IPS-NIHi11 (cell line): ENCODE measurements at regions not wholly inside any gene's neighbourhood (a gene's known extent, or its start where the extent isn't known, plus 50 kb on each side); places are given as distances from the start of the nearest gene placed in this dataset.

Source experiments
- DNase-seq: peaks from one replicate; pipeline ENCODE4 v3.0.0; 2012; ENCODE audit warnings: mixed read lengths, low spot score

- no peak for DNase-seq
Measured at GRCh38 chr2:14684516-14684915, 52.0 kb downstream of the LRATD1 start.

GRCh38 chr2:14690926-14691325, 58.4 kb downstream of the LRATD1 start:
- no peak for DNase-seq

GRCh38 chr2:14693874-14694273, 61.4 kb downstream of the LRATD1 start:
- DNase-seq: no peak

DNA sequence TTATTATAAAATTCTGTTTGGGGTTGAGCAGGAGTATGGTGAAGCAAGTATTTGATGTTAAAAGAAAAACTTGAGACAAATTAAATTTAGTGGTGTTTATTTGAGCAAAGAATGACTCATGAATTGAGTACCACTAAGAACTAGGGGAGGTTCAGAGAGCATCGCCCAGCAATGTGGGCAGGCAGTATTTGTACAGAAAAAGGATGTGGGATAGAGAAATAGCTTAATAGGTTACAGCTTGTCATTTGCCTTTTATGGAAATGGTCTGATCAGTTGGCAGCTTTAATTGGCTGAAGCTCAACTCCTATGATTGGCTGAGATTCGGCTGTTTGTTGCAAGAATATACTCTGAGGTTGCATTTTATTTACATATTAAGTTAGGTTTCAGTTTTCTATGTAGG, 68.2 kb downstream of the LRATD1 start:
- no peak for DNase-seq

GRCh38 chr2:14702258-14702657, 69.7 kb downstream of the LRATD1 start:
- no peak for DNase-seq

DNA sequence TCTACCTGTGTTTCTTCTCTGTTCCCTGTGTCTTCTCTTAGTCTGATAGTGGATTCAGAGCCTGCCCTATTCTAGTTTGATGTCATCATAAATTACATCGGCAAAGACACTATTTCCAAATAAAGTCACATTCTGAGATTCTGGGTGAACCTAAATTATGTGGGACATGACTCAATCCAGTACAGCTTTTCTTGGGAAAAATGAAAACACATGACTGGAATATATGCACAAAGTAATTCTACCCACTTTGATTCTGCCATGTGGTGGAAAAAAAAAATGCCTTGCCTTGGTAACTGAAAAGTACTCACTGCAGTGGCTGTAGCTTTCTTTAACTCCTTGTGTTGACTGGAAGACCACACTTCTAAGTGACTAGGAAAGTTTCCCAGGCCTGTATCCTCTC, 73.7 kb downstream of the LRATD1 start:
- DNase-seq: no peak

GRCh38 chr2:14712111-14712510, 79.6 kb downstream of the LRATD1 start:
- DNase-seq: no peak

- DNase-seq: no peak
Measured at GRCh38 chr2:14713248-14713647, 80.7 kb downstream of the LRATD1 start.

- DNase-seq: no peak
Measured at GRCh38 chr2:14715600-14715999, 83.1 kb downstream of the LRATD1 start.

GRCh38 chr2:14716319-14716718, 83.8 kb downstream of the LRATD1 start:
- DNase-seq: no peak

DNA sequence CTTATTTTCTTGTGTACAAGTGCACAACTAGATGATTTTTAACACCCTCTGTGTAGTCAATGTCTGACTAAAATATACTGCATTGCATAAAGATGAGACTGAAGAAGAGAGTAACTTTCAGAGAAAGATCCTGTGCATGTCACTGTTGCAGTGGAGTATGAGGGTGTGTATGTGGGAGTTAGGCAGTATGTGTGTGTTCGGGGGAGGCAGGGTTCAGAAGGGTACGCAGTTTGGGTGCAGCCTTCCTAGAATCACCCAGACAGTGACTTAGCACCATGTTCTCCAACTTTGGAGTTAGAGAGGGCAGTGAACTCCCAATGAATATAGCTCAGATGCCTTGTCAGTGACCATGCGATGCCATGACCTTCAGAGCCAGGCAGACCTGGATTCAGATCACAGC, 84.6 kb downstream of the LRATD1 start:
- no peak for DNase-seq

GRCh38 chr2:14720319-14720718, 87.8 kb downstream of the LRATD1 start:
- no peak for DNase-seq

- no peak for DNase-seq
Measured at GRCh38 chr2:14720739-14721138, 88.2 kb downstream of the LRATD1 start.

DNA sequence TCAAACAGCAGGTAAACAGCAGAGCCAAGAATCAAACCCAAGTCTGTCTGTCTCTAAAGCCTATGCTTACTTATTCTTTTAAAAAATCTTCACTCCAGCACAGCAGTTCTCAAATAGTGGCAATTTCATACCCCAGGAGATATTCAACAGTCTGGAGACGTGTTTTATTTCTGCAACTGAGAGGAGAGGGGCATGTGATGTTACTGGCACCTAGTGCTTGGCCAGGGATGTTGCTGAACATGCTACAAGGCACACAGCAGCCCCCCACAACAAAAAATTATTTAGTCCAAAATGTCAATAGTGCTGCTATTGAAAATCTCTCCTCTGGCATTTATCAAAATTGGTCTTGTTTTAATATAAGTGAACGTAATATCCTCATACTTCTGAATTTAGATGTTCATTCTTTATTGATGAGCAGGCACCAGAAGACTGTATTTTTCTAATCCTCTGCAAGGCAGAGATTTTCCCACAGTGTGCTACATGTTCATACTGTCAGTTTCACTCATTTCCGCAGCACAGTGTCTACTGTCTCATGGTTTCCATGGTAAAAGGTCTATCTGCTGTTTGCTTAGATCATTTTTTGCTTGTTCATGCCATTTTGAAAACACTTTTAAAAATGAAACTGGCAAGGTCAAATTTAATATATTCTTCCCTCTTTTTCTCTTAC, 90.5 kb downstream of the LRATD1 start:
- DNase-seq: no peak

DNA sequence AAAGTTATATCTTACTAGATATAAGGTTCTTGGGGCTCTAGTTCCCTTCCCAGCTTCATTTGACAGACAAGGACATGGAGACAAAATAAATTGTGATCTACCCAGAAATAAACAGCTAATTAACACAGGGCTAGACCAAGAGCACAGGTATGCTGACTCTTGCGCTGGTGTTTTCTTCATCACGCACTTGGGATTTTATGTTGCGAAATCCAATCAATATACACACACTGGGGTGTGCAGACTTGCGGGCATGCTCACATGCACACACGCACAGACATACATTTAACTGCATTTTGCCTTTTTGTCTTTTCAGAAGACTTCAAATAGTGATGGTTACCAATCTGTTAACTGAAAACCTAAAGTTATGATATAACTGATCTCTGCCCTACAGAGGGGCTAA, 91.2 kb downstream of the LRATD1 start:
- DNase-seq: no peak

DNA sequence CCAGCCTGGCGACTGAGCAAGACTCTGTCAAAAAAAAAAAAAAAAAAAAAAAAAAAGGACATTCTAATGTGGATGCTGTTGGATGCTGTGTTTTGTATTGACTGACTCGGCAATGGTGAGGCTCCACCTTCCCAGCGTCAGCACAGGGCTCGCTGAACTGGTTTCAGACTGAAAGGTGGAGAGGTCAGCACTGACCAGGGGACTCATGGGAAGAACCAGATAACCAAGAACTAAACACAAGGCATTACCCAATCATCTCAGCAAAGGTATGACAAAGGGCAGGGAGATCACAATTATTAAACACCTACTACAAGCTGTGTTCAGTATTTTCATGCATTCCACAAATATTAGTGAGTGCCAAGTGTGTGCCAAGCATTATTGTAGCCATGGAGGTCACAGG, 103.2 kb downstream of the LRATD1 start:
- DNase-seq: no peak

GRCh38 chr2:14737201-14737600, 104.7 kb downstream of the LRATD1 start:
- no peak for DNase-seq

- DNase-seq: no peak
Measured at GRCh38 chr2:14743861-14744260, 111.3 kb downstream of the LRATD1 start.

DNA sequence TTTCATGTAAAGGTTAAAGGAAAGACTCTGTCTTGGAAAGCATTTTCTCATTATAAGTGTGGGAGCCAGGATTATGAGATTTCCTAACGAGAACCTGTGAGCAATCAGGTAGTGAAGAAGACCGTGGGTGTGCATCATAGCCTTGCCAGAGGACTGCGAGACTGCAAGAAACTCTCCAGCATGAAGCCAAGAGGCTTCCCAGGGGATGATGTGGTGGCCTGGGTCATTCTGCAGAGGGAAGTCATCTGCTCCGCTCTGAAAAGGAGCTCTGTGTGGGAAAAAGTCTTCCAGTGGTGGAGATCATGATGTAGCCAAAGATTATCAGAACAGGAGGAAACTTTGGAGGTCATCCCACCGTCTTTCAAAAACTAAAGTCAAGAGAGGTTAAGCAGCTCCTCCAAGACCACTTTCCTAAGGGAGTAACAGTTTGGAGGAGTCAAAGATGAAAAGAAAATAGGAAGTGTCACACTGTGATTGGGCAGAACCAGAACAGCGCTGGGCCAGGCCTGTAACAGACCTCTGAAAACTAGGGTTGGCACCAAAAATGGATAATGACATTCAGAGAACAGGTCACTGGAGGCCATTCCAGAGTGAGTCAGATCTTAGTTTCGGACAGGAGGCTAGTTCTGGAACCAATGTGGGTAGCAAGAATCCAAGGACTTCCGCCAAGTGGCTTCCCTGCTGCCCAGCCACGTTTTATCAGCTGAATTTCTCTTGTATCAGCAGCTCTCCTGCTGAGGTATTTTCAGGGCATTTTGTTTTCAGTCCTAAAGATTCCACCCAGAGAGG, 113.0 kb downstream of the LRATD1 start:
- no peak for DNase-seq

- no peak for DNase-seq
Measured at GRCh38 chr2:14746133-14746532, 113.6 kb downstream of the LRATD1 start.

DNA sequence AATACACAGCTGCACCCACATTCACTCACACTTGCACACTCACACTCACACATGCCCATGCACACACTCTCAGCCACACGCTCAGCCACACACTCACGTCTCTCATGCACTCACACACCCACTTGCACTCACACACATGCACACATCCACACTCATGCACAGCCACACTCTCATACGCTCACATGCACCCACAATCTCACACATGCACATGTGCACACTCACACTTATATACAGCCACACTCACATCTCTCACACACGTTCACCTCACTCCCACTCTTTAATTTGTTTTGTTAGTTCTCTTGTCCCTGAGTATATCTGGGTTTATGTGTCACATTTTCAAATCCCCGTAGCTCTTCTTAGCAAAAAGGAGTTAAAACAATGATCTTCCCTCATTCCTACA, 114.9 kb downstream of the LRATD1 start:
- no peak for DNase-seq

GRCh38 chr2:14749884-14750283, 117.4 kb downstream of the LRATD1 start:
- no peak for DNase-seq

DNA sequence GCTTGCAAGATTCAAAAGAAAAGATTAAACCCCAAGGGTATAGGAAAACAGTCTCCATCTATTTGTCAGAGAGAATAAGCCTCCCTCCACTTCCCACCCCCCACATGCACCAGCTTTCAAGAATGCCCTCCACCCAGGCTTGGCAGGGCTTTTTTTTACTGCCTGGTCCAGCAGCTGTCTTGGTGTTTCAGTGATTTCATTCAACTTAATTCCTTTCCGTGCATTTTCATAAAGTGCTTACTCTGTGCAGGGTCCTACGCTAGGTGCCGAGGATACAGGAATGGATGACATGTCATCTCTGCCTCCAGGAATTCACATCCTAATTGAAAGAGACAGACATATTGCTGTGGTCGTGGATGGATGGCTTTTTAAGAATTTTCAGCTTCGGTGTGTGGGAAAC, 117.9 kb downstream of the LRATD1 start:
- DNase-seq: no peak

- DNase-seq: no peak
Measured at GRCh38 chr2:14751581-14751980, 119.1 kb downstream of the LRATD1 start.
